ENCODE measurements at regions not wholly inside any gene's neighbourhood (a gene's known extent, or its start where the extent isn't known, plus 50 kb on each side); places are given as distances from the start of the nearest gene placed in this dataset.

- intact Hi-C loops (cut with DNase I; ENCODE audit: low total_unique reads), result loop anchor here (5.0 kb wide), 1 partner anchor 999 kb away; no protein-coding TSS in a partner anchor
- Histone ChIP-seq H3K4me3 (no peak overlapping the region), H3K27me3 (no peaks in the 10 kb centered on the region), H3K27ac (no peak overlapping the region), H3K9me3 (no peaks in the 10 kb centered on the region), H3K36me3 (no peaks in the 10 kb centered on the region), H3K4me1 (no peaks in the 10 kb centered on the region)
- DNase-seq (ENCODE audit: low spot score in 2 of 2), result no peak
- TF ChIP-seq POLR2A (IDR thresholded peaks at IDR 0.05), result no peak
Observed at GRCh38 chr13:30020726-30021312, 170.4 kb upstream of the UBL3 start.

- Histone ChIP-seq H3K36me3 (no peaks in the 10 kb centered on the region), H3K4me3 (no peak overlapping the region), H3K9me3 (no peaks in the 10 kb centered on the region), H3K4me1 (no peaks in the 10 kb centered on the region), H3K27me3 (no peaks in the 10 kb centered on the region), H3K27ac (no peak overlapping the region)
- intact Hi-C loops (cut with DNase I; ENCODE audit: low total_unique reads), result loop anchor here (5.0 to 10.0 kb wide), 2 partner anchors 615 to 998 kb away; no protein-coding TSS in a partner anchor
- no peak for TF ChIP-seq POLR2AphosphoS5 (IDR thresholded peaks at IDR 0.05)
- DNase-seq (ENCODE audit: low spot score in 2 of 2), result no peak
Observed at GRCh38 chr13:30019648-30020626, 169.5 kb upstream of the UBL3 start.

DNA sequence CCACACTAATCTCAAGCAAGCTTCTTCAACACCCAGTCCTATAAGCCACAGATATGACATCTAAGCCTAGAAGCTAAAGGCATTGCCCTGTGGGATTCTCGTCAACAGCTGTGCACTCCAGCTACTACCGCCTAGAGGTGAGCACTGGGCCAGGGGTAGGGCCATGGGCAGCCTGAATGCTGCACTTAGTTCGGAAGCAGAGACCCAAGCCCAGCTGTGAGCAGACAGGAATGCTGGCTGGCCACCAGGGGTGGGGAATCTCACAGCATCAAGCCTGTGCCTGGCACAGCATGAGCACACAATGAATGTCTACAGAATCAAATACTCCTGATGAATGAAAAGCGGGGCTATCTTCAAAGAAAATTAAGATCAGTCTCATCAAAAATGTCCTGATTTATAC, 167.5 kb upstream of the UBL3 start:
- DNase-seq (ENCODE audit: low spot score in 2 of 2), result no peak
- intact Hi-C loops (cut with DNase I; ENCODE audit: low total_unique reads), result loop anchor here (10.0 kb wide), 1 partner anchor 613 kb away; no protein-coding TSS in a partner anchor
- Histone ChIP-seq H3K36me3 (no peaks in the 10 kb centered on the region), H3K4me3 (no peak overlapping the region), H3K9me3 (no peaks in the 10 kb centered on the region), H3K27me3 (no peaks in the 10 kb centered on the region), H3K27ac (no peak overlapping the region), H3K4me1 (no peaks in the 10 kb centered on the region)
- no peak for TF ChIP-seq POLR2A (IDR thresholded peaks at IDR 0.05)
- TF ChIP-seq POLR2AphosphoS5 (IDR thresholded peaks at IDR 0.05), result no peak
- TF ChIP-seq, protein P1, sequence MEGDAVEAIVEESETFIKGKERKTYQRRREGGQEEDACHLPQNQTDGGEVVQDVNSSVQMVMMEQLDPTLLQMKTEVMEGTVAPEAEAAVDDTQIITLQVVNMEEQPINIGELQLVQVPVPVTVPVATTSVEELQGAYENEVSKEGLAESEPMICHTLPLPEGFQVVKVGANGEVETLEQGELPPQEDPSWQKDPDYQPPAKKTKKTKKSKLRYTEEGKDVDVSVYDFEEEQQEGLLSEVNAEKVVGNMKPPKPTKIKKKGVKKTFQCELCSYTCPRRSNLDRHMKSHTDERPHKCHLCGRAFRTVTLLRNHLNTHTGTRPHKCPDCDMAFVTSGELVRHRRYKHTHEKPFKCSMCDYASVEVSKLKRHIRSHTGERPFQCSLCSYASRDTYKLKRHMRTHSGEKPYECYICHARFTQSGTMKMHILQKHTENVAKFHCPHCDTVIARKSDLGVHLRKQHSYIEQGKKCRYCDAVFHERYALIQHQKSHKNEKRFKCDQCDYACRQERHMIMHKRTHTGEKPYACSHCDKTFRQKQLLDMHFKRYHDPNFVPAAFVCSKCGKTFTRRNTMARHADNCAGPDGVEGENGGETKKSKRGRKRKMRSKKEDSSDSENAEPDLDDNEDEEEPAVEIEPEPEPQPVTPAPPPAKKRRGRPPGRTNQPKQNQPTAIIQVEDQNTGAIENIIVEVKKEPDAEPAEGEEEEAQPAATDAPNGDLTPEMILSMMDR (IDR thresholded peaks at IDR 0.05), result no peak

DNA sequence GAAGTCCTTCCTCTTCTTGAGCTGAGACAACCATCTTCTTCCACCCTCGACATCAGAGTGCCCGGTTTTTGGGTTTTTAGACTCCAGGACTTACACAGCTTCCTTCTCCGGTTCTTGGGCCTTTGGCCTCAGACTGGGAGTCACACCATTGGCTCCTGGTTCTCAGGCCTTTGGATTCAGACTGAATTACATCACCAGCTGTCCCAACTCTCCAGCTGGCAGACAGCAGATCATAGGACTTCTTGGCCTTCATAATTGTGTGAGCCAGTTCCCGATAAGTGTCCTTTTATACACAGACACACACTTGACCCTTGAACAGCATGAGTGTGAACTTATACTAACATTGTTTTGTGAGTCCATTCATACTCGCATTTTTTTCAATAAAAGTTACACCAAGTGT, 166.0 kb upstream of the UBL3 start:
- H3K9me3 ChIP-seq, result no peaks in the 10 kb centered on the region
- no peak for TF ChIP-seq POLR2A (IDR thresholded peaks at IDR 0.05)
- TF ChIP-seq, protein P1 (IDR thresholded peaks at IDR 0.05), result no peak
- no peak for TF ChIP-seq POLR2AphosphoS5 (IDR thresholded peaks at IDR 0.05)
- intact Hi-C loops (cut with DNase I; ENCODE audit: low total_unique reads), result loop anchor here (10.0 kb wide), 1 partner anchor 612 kb away; no protein-coding TSS in a partner anchor

GRCh38 chr13:30009411-30009810, 159.0 kb upstream of the UBL3 start:
- no peaks in the 10 kb centered on the region for H3K27me3 ChIP-seq
- no peak for DNase-seq (ENCODE audit: low spot score in 2 of 2)
- H3K36me3 ChIP-seq, result no peaks in the 10 kb centered on the region
- no peaks in the 10 kb centered on the region for H3K9me3 ChIP-seq
- H3K27ac ChIP-seq, result no peak overlapping the region
- H3K4me1 ChIP-seq, result no peaks in the 10 kb centered on the region
- TF ChIP-seq POLR2AphosphoS5 (IDR thresholded peaks at IDR 0.05), result no peak
- TF ChIP-seq, protein P1 (IDR thresholded peaks at IDR 0.05), result no peak
- TF ChIP-seq POLR2A (IDR thresholded peaks at IDR 0.05), result no peak
- intact Hi-C loops (cut with DNase I; ENCODE audit: low total_unique reads), result no loop called here
- H3K4me3 ChIP-seq, result no peak overlapping the region

More for the DNA sequence above, 166.0 kb upstream of the UBL3 start:
- no peaks in the 10 kb centered on the region for H3K27me3 ChIP-seq
- H3K4me1 ChIP-seq, result no peaks in the 10 kb centered on the region
- no peaks in the 10 kb centered on the region for H3K36me3 ChIP-seq
- H3K27ac ChIP-seq, result no peak overlapping the region
- DNase-seq (ENCODE audit: low spot score in 2 of 2), result no peak
- no peak overlapping the region for H3K4me3 ChIP-seq

GRCh38 chr13:30006246-30006645, 155.8 kb upstream of the UBL3 start:
- H3K4me3 ChIP-seq, result no peak overlapping the region
- no peaks in the 10 kb centered on the region for H3K9me3 ChIP-seq
- intact Hi-C loops (cut with DNase I; ENCODE audit: low total_unique reads), result no loop called here
- DNase-seq (ENCODE audit: low spot score in 2 of 2), result no peak
- no peaks in the 10 kb centered on the region for H3K4me1 ChIP-seq
- H3K27ac ChIP-seq, result no peak overlapping the region
- TF ChIP-seq, protein P1 (IDR thresholded peaks at IDR 0.05), result no peak
- TF ChIP-seq POLR2AphosphoS5 (IDR thresholded peaks at IDR 0.05) (no peak), POLR2A (IDR thresholded peaks at IDR 0.05) (no peak)
- no peaks in the 10 kb centered on the region for H3K36me3 ChIP-seq
- no peaks in the 10 kb centered on the region for H3K27me3 ChIP-seq

Data from breast epithelium (tissue), 4 donors.